MCF 10A (cell line): ENCODE measurements at regions not wholly inside any gene's neighbourhood (a gene's known extent, or its start where the extent isn't known, plus 50 kb on each side); places are given as distances from the start of the nearest gene placed in this dataset.
A peak's percentile ranks its signal among the peaks of the same experiment; 100 is the strongest.

Experiments used
- BruUV-seq: library from RNA; stranded (reverse); fragments of 400-500 nt; replicated peaks from 2 replicates; lab custom pipeline; 2021; lab: Mats Ljungman, UMichigan
- CTCF ChIA-PET: fragments of 300-600 bp; sonication (Branson Sonifier 250); formaldehyde crosslinking; extraction: SDS; loops from one replicate; lab custom pipeline; 2021; ENCODE audit warnings: antibody characterized with exemption, inconsistent platforms; lab: Yijun Ruan, JAX
- POLR2A ChIA-PET: fragments of 300-600, 350-650 bp; sonication (Branson Sonifier 250); formaldehyde crosslinking; extraction: SDS; loops from one replicate; lab custom pipeline; 2020; ENCODE audit warnings: antibody characterized with exemption, inconsistent platforms; lab: Yijun Ruan, JAX
- DNase-seq: peaks from one replicate; pipeline ENCODE4 v3.0.0-alpha.2; 2018; ENCODE audit not compliant: unreplicated experiment
- H3K27ac Mint-ChIP-seq: one replicate; pipeline ENCODE4 v1.8.0; 2022; ENCODE audit warnings: mild to moderate bottlenecking, low read depth, mixed read lengths; ENCODE audit not compliant: unreplicated experiment
- H3K27me3 Mint-ChIP-seq: one replicate; pipeline ENCODE4 v1.8.0; 2022; ENCODE audit warnings: mixed read lengths; ENCODE audit not compliant: insufficient read depth, unreplicated experiment
- H3K36me3 Mint-ChIP-seq: one replicate; pipeline ENCODE4 v1.8.0; 2022; ENCODE audit warnings: mild to moderate bottlenecking, moderate library complexity, mixed read lengths; ENCODE audit not compliant: insufficient read depth, unreplicated experiment
- H3K4me1 Mint-ChIP-seq: one replicate; pipeline ENCODE4 v1.8.0; 2022; ENCODE audit warnings: mixed read lengths; ENCODE audit not compliant: insufficient read depth, unreplicated experiment
- H3K4me3 Mint-ChIP-seq: one replicate; pipeline ENCODE4 v1.8.0; 2022; ENCODE audit warnings: mild to moderate bottlenecking, moderate library complexity, mixed read lengths; ENCODE audit not compliant: unreplicated experiment
- H3K9me3 Mint-ChIP-seq: one replicate; pipeline ENCODE4 v1.8.0; 2022; ENCODE audit warnings: mixed read lengths; ENCODE audit not compliant: unreplicated experiment
- CTCF ChIP-seq: fragments of 200-600 bp; IDR thresholded peaks from one replicate; pipeline ENCODE4 v1.8.0; 2022; ENCODE audit warnings: antibody characterized with exemption, mild to moderate bottlenecking; ENCODE audit not compliant: unreplicated experiment
- intact Hi-C: fragments of 100-400 bp; cut with micrococcal nuclease; formaldehyde crosslinking; loops from 2 replicates; pipeline ENCODE4 v1.14.1; 2022

- BruUV-seq = no TSS peak
- no peak for DNase-seq
- Mint-ChIP-seq H3K4me1 (peaks cover 33% of the 10 kb centered on the region), H3K27me3 (peaks cover 2% of the 10 kb centered on the region), H3K4me3 (no peak overlapping the region), H3K27ac (no peak overlapping the region), H3K36me3 (no peaks in the 10 kb centered on the region), H3K9me3 (no peaks in the 10 kb centered on the region)
- no peak for TF ChIP-seq CTCF
- ChIA-PET POLR2A (interaction anchor here (0.7 kb wide), 1 partner anchor 65 kb away, joined by 3 read pairs; no protein-coding TSS in a partner anchor), CTCF (no interaction called here)
- intact Hi-C loops = no loop called here
These were observed 161.0 kb upstream of the HES1 start for GRCh38 chr3:193974671-193975535.

GRCh38 chr3:193977622-193978021 lies 158.3 kb upstream of the HES1 start:
- no peak overlapping the region for H3K27ac Mint-ChIP-seq
- no peaks in the 10 kb centered on the region for H3K9me3 Mint-ChIP-seq
- POLR2A ChIA-PET = interaction anchor here (1.0 to 1.1 kb wide), 2 partner anchors 43 to 147 kb away, joined by 3 to 4 read pairs; no protein-coding TSS in a partner anchor
- H3K36me3 Mint-ChIP-seq = no peaks in the 10 kb centered on the region
- intact Hi-C loops = no loop called here
- H3K4me1 Mint-ChIP-seq = peaks cover 25% of the 10 kb centered on the region
- peaks cover 7% of the 10 kb centered on the region for H3K27me3 Mint-ChIP-seq
- CTCF ChIA-PET = interaction anchor here (0.8 kb wide), 2 partner anchors 20 to 196 kb away, joined by 3 to 4 read pairs; no protein-coding TSS in a partner anchor
- DNase-seq = no peak
- TF ChIP-seq CTCF = no peak
- no TSS peak for BruUV-seq
- no peak overlapping the region for H3K4me3 Mint-ChIP-seq

- ChIA-PET POLR2A (interaction anchor here (0.6 to 1.1 kb wide), 3 partner anchors 28 to 147 kb away, joined by 3 to 4 read pairs (median 4); no protein-coding TSS in a partner anchor), CTCF (interaction anchor here (0.7 to 0.8 kb wide), 2 partner anchors 163 to 197 kb away, joined by 3 read pairs; no protein-coding TSS in a partner anchor)
- H3K9me3 Mint-ChIP-seq = no peaks in the 10 kb centered on the region
- peak; percentile 66 for DNase-seq
- intact Hi-C loops = no loop called here
- H3K4me3 Mint-ChIP-seq = no peak overlapping the region
- BruUV-seq = no TSS peak
- no peaks in the 10 kb centered on the region for H3K36me3 Mint-ChIP-seq
- H3K27ac Mint-ChIP-seq = no peak overlapping the region
- no peak for TF ChIP-seq CTCF
- peaks cover 26% of the 10 kb centered on the region for H3K4me1 Mint-ChIP-seq
- H3K27me3 Mint-ChIP-seq = peaks cover 7% of the 10 kb centered on the region
These were observed 157.9 kb upstream of the HES1 start for GRCh38 chr3:193978030-193978429.

- H3K9me3 Mint-ChIP-seq = no peaks in the 10 kb centered on the region
- BruUV-seq = no TSS peak
- no peaks in the 10 kb centered on the region for H3K36me3 Mint-ChIP-seq
- no peak overlapping the region for H3K27ac Mint-ChIP-seq
- DNase-seq = peak; percentile 35
- H3K4me1 Mint-ChIP-seq = peaks cover 26% of the 10 kb centered on the region
- CTCF ChIA-PET = interaction anchor here (0.7 to 0.8 kb wide), 2 partner anchors 163 to 197 kb away, joined by 3 read pairs; no protein-coding TSS in a partner anchor
- POLR2A ChIA-PET = interaction anchor here (0.6 to 1.1 kb wide), 3 partner anchors 9 to 148 kb away, joined by 3 to 4 read pairs (median 3); no protein-coding TSS in a partner anchor
- no peak overlapping the region for H3K4me3 Mint-ChIP-seq
- H3K27me3 Mint-ChIP-seq = peaks cover 7% of the 10 kb centered on the region
- TF ChIP-seq CTCF = no peak
- intact Hi-C loops = no loop called here
These were observed 157.5 kb upstream of the HES1 start for GRCh38 chr3:193978486-193978885.
